IPS-20b (cell line): ENCODE measurements at regions not wholly inside any gene's neighbourhood (a gene's known extent, or its start where the extent isn't known, plus 50 kb on each side); places are given as distances from the start of the nearest gene placed in this dataset.

Experiments
- H3K27ac ChIP-seq: one replicate; pipeline ENCODE4 v1.5.1; 2013; ENCODE audit warnings: low read length
- H3K27me3 ChIP-seq: 2 replicates; pipeline ENCODE4 v1.6.1; 2013; ENCODE audit warnings: mild to moderate bottlenecking, low read length, inconsistent platforms; ENCODE audit not compliant: insufficient read depth
- H3K36me3 ChIP-seq: 2 replicates; pipeline ENCODE4 v1.6.1; 2013; ENCODE audit warnings: low read depth, mild to moderate bottlenecking, inconsistent platforms, low read length, moderate library complexity; ENCODE audit not compliant: insufficient read depth
- H3K4me1 ChIP-seq: 2 replicates; pipeline ENCODE4 v1.6.1; 2013; ENCODE audit warnings: mild to moderate bottlenecking, control low read depth, inconsistent platforms, low read length, moderate library complexity; ENCODE audit not compliant: insufficient read depth
- H3K4me3 ChIP-seq: 2 replicates; pipeline ENCODE4 v1.5.1; 2013; ENCODE audit warnings: mild to moderate bottlenecking, low read length, inconsistent platforms
- H3K9ac ChIP-seq: 2 replicates; pipeline ENCODE4 v1.6.1; 2013; ENCODE audit warnings: low read depth, mild to moderate bottlenecking, inconsistent platforms, low read length, moderate library complexity
- H3K9me3 ChIP-seq: 2 replicates; pipeline ENCODE4 v1.6.1; 2013; ENCODE audit warnings: mild to moderate bottlenecking, low read depth, low read length, inconsistent platforms; ENCODE audit not compliant: insufficient read depth

DNA sequence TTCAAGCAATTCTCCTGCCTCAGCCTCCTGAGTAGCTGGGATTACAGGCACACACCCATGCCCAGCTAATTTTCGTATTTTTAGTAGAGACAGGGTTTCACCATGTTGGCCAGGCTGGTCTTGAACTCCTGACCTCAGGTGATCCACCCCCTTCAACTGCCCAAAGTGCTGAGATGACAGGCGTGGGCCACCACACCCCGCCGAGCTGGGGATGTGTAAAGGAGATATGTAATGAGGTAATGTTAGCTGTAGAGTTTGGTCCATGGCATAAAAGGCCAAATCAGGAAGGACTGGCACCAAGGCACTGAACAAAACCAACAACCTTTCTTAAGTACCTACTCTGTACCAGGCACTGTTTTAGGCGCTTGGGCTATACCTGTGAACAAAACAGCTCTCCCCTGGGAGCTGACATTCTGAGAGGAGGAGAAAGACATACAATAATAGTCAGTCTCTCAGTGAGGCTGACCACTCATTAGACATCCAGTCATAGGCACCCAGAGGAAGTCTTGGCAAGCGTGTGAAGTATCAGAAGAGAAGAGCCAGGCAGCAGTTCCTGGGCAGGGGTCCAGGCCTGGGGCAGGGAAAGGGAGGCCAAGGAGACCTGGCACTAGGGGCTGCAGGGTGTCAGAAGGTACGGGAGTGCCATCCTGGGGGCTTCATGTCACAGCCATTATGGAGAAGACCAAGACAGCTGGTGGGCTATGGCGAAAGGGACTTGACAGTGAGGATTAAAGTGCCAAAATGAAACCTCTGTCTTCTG, 164.8 kb upstream of the DTNBP1 start:
- H3K27me3 ChIP-seq: no peaks in the 10 kb centered on the region
- no peak overlapping the region for H3K27ac ChIP-seq
- no peak overlapping the region for H3K9ac ChIP-seq
- H3K36me3 ChIP-seq: no peaks in the 10 kb centered on the region
- no peaks in the 10 kb centered on the region for H3K9me3 ChIP-seq
- no peak overlapping the region for H3K4me3 ChIP-seq
- H3K4me1 ChIP-seq: no peaks in the 10 kb centered on the region

- no peak overlapping the region for H3K4me3 ChIP-seq
- H3K27me3 ChIP-seq: no peaks in the 10 kb centered on the region
- no peak overlapping the region for H3K27ac ChIP-seq
- no peaks in the 10 kb centered on the region for H3K36me3 ChIP-seq
- no peaks in the 10 kb centered on the region for H3K4me1 ChIP-seq
- no peak overlapping the region for H3K9ac ChIP-seq
- no peaks in the 10 kb centered on the region for H3K9me3 ChIP-seq
Observed at GRCh38 chr6:15826814-15827318, 164.0 kb upstream of the DTNBP1 start.

GRCh38 chr6:15825332-15825930, 162.6 kb upstream of the DTNBP1 start:
- H3K4me3 ChIP-seq: no peak overlapping the region
- H3K27ac ChIP-seq: no peak overlapping the region
- H3K27me3 ChIP-seq: no peaks in the 10 kb centered on the region
- H3K9me3 ChIP-seq: no peaks in the 10 kb centered on the region
- no peaks in the 10 kb centered on the region for H3K4me1 ChIP-seq
- H3K9ac ChIP-seq: no peak overlapping the region
- H3K36me3 ChIP-seq: no peaks in the 10 kb centered on the region

- no peaks in the 10 kb centered on the region for H3K9me3 ChIP-seq
- no peak overlapping the region for H3K27ac ChIP-seq
- no peaks in the 10 kb centered on the region for H3K4me1 ChIP-seq
- H3K27me3 ChIP-seq: no peaks in the 10 kb centered on the region
- H3K4me3 ChIP-seq: no peak overlapping the region
- H3K9ac ChIP-seq: no peak overlapping the region
- H3K36me3 ChIP-seq: no peaks in the 10 kb centered on the region
Observed at GRCh38 chr6:15824811-15825210, 162.0 kb upstream of the DTNBP1 start.

- H3K27ac ChIP-seq: no peak overlapping the region
- no peaks in the 10 kb centered on the region; the same call in 1 of the 2 replicates for H3K4me1 ChIP-seq
- H3K9ac ChIP-seq: no peak overlapping the region
- no peaks in the 10 kb centered on the region for H3K36me3 ChIP-seq
- no peaks in the 10 kb centered on the region for H3K9me3 ChIP-seq
- H3K27me3 ChIP-seq: no peaks in the 10 kb centered on the region
- H3K4me3 ChIP-seq: no peak overlapping the region
Observed at GRCh38 chr6:15823838-15824414, 161.1 kb upstream of the DTNBP1 start.

DNA sequence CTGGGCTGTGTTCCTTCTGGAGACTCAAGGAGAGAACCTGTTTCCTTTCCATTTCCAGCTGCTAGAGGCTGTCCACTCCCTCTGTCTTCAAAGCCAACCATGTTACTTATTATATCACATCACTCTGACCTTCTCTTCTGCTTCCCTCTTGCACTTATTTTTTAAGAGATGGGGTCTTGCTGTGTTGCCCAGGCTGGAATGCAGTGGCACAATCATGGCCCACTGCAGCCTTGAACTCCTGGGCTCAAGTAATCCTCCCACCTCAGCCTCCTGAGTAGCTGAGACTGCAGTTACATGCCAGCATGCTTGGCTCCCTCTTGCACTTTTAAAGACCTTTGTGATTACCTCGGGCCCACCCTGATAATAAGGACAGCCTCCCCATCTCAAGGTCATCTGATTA, 160.0 kb upstream of the DTNBP1 start:
- Histone ChIP-seq H3K4me1 (peaks cover 5% of the 10 kb centered on the region; the same call in 1 of the 2 replicates), H3K9me3 (no peaks in the 10 kb centered on the region), H3K27ac (no peak overlapping the region), H3K36me3 (no peaks in the 10 kb centered on the region), H3K27me3 (no peaks in the 10 kb centered on the region), H3K4me3 (no peak overlapping the region), H3K9ac (no peak overlapping the region)

DNA sequence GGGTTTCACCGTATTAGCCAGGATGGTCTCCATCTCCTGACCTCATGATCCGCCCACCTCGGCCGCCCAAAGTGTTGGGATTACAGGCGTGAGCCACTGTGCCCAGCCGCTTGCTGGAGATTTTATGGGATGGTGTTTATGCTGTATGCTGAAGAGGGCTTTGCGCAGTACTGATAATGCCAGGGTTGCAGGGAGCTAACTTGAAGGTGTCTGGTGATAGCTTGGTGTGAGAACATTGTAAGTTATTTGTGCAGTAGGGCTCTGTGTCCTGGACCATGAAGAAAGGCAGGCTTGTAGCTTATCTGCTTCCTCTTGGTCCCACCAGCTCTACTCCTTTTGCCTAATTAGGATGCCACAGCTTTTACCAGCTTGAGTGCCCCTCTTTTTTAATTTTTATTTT, 157.0 kb upstream of the DTNBP1 start:
- Histone ChIP-seq H3K4me3 (no peak overlapping the region), H3K36me3 (no peaks in the 10 kb centered on the region), H3K9ac (no peak overlapping the region), H3K27me3 (no peaks in the 10 kb centered on the region), H3K4me1 (peaks cover 9% of the 10 kb centered on the region; the same call in 1 of the 2 replicates), H3K9me3 (no peaks in the 10 kb centered on the region), H3K27ac (no peak overlapping the region)

GRCh38 chr6:15819226-15819625, 156.4 kb upstream of the DTNBP1 start:
- H3K9ac ChIP-seq: no peak overlapping the region
- H3K27ac ChIP-seq: no peak overlapping the region
- no peaks in the 10 kb centered on the region for H3K36me3 ChIP-seq
- no peaks in the 10 kb centered on the region for H3K9me3 ChIP-seq
- H3K27me3 ChIP-seq: no peaks in the 10 kb centered on the region
- peaks cover 9% of the 10 kb centered on the region; the same call in 1 of the 2 replicates for H3K4me1 ChIP-seq
- H3K4me3 ChIP-seq: no peak overlapping the region

DNA sequence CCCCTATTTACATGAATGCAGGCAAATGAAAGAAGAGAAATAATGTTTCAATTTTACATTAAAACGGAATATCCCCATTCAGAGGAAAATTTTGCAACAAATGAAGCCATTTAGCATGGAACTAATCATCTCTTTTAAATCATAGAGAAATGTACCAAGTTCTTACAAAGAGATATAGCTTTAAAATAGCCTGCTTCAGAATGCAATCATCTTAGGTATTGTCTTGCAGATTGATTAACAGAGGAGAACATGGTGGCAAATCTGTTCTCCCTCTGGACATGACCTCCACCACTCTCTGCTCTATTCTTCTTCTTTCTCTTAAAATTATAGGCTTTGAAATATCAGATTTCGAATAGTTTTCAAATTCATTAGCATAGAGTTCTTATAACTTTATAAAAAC, 155.7 kb upstream of the DTNBP1 start:
- no peaks in the 10 kb centered on the region for H3K36me3 ChIP-seq

GRCh38 chr6:15818044-15818443, 155.2 kb upstream of the DTNBP1 start:
- Histone ChIP-seq H3K36me3 (no peaks in the 10 kb centered on the region), H3K27me3 (no peaks in the 10 kb centered on the region), H3K9ac (no peak overlapping the region)

More for the DNA sequence above, 155.7 kb upstream of the DTNBP1 start:
- no peak overlapping the region for H3K9ac ChIP-seq
- no peaks in the 10 kb centered on the region for H3K9me3 ChIP-seq
- no peak overlapping the region for H3K27ac ChIP-seq
- H3K4me1 ChIP-seq: peaks cover 9% of the 10 kb centered on the region; the same call in 1 of the 2 replicates
- no peak overlapping the region for H3K4me3 ChIP-seq
- no peaks in the 10 kb centered on the region for H3K27me3 ChIP-seq

DNA sequence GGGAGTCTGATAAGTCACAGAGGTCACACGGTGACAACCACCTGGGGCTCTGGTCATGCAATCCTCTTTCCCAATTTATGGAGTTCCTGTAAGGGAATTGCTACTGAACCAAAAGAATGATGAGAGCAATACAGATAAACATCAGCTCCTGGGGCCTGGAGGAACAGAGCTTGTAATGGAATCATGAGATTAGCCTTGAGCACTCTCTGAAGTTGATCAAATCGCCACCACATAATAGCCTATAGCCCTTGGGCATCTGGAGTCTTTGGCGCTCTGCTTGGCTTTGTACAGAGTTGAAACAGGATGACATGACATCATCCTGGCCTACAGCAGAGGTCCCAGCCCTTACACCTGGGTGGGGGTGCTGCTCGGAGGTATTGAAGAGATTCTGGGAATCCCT, 154.3 kb upstream of the DTNBP1 start:
- H3K9ac ChIP-seq: no peak overlapping the region
- H3K4me3 ChIP-seq: no peak overlapping the region
- H3K36me3 ChIP-seq: no peaks in the 10 kb centered on the region
- H3K27me3 ChIP-seq: no peaks in the 10 kb centered on the region
- no peaks in the 10 kb centered on the region for H3K9me3 ChIP-seq
- no peak overlapping the region for H3K27ac ChIP-seq
- peaks cover 9% of the 10 kb centered on the region; the same call in 1 of the 2 replicates for H3K4me1 ChIP-seq

More at GRCh38 chr6:15818044-15818443, 155.2 kb upstream of the DTNBP1 start:
- Histone ChIP-seq H3K4me1 (peaks cover 9% of the 10 kb centered on the region; the same call in 1 of the 2 replicates), H3K9me3 (no peaks in the 10 kb centered on the region), H3K27ac (no peak overlapping the region), H3K4me3 (no peak overlapping the region)
